GM10248 (cell line): ENCODE measurements at regions not wholly inside any gene's neighbourhood (a gene's known extent, or its start where the extent isn't known, plus 50 kb on each side); places are given as distances from the start of the nearest gene placed in this dataset.

Experiments used
- CTCF ChIA-PET: fragments of 300-600 bp; sonication (Branson Sonifier 250); formaldehyde crosslinking; extraction: SDS; loops from one replicate; lab custom pipeline; 2021; ENCODE audit warnings: antibody characterized with exemption; lab: Yijun Ruan, JAX
- POLR2A ChIA-PET: fragments of 350-650 bp; sonication (Branson Sonifier 250); formaldehyde crosslinking; extraction: SDS; loops from one replicate; lab custom pipeline; 2020; ENCODE audit warnings: antibody characterized with exemption; lab: Yijun Ruan, JAX
- DNase-seq: peaks from one replicate; pipeline ENCODE4 v3.0.0; 2012; ENCODE audit errors: extremely low spot score
- TF ChIP-seq, protein P1 (sequence below): IDR thresholded peaks from 2 replicates; pipeline ENCODE4 v1.5.1; 2012; ENCODE audit warnings: mild to moderate bottlenecking, low read depth; ENCODE audit errors: extremely low read depth, missing control alignments, control extremely low read depth

- DNase-seq = no peak
- ChIA-PET CTCF (no interaction called here), POLR2A (no interaction called here)
- TF ChIP-seq, protein P1, sequence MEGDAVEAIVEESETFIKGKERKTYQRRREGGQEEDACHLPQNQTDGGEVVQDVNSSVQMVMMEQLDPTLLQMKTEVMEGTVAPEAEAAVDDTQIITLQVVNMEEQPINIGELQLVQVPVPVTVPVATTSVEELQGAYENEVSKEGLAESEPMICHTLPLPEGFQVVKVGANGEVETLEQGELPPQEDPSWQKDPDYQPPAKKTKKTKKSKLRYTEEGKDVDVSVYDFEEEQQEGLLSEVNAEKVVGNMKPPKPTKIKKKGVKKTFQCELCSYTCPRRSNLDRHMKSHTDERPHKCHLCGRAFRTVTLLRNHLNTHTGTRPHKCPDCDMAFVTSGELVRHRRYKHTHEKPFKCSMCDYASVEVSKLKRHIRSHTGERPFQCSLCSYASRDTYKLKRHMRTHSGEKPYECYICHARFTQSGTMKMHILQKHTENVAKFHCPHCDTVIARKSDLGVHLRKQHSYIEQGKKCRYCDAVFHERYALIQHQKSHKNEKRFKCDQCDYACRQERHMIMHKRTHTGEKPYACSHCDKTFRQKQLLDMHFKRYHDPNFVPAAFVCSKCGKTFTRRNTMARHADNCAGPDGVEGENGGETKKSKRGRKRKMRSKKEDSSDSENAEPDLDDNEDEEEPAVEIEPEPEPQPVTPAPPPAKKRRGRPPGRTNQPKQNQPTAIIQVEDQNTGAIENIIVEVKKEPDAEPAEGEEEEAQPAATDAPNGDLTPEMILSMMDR = no peak
Observed at GRCh38 chr6:66883453-66883852, 1176.4 kb upstream of the EYS start.

GRCh38 chr6:66866801-66867200 is 1159.8 kb upstream of the EYS start:
- ChIA-PET CTCF (no interaction called here), POLR2A (no interaction called here)
- DNase-seq = no peak
- TF ChIP-seq, protein P1 = no peak

GRCh38 chr6:66865771-66866170 is 1158.7 kb upstream of the EYS start:
- DNase-seq = no peak
- TF ChIP-seq, protein P1 = no peak
- CTCF ChIA-PET = no interaction called here
- POLR2A ChIA-PET = no interaction called here

DNA sequence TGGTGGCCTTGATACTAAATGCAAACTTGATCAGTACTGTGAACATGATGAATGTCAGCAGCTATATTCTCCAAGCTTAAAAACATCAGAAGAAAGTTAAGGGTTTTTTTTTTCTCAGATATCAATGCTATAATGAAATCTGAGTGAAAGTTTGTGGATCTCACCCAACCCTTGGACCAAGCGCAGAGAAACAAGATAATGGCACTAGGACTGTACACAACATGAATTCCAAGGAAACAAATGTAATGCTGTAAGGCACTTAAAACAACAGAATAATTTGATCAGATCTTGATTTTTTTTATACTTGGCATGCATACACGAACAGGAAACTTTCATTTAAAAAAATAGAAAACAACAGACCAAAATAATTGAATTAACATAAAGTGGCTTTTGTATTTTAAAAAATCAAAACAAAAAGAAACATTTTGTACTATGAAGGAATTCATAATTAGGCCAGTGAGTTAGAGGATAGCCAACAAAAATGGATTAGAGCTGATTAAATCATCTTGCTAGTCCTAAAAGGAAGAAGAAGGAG is 1154.0 kb upstream of the EYS start:
- CTCF ChIA-PET = no interaction called here
- DNase-seq = no peak
- POLR2A ChIA-PET = no interaction called here
- TF ChIP-seq, protein P1 = no peak

DNA sequence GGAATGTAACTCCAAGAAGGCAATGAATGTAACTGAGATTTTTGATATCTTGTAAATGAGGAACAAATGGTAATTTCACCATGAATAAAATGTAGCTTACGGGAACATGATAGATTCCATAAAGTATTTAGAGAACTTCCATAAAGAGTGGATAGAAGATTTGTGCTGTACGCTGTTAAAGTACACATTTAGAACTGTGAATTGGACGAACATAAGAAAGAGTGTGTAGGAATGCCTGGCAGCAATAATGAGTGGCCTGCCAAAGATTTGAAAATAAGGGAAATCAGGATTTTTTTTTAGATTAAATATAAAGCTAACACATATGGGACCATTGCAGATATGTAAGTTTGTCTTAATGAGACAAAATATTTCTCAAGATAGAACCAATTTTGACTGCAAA is 1153.3 kb upstream of the EYS start:
- TF ChIP-seq, protein P1 = no peak
- POLR2A ChIA-PET = no interaction called here
- CTCF ChIA-PET = no interaction called here
- DNase-seq = no peak

GRCh38 chr6:66858196-66858595 is 1151.2 kb upstream of the EYS start:
- DNase-seq = no peak
- TF ChIP-seq, protein P1 = no peak
- ChIA-PET POLR2A (no interaction called here), CTCF (interaction anchor here (1.5 kb wide), 1 partner anchor 15 kb away, joined by 3 read pairs; no protein-coding TSS in a partner anchor)
